ENCODE measurements at regions not wholly inside any gene's neighbourhood (a gene's known extent, or its start where the extent isn't known, plus 50 kb on each side); places are given as distances from the start of the nearest gene placed in this dataset.

GRCh38 chr1:238293075-238293474 lies 402.4 kb upstream of the ZP4 start:
- TF ChIP-seq CTCF (IDR thresholded peaks at IDR 0.05; ENCODE audit: insufficient read depth, low read depth, low read length) = no peak
- H3K4me3 ChIP-seq (ENCODE audit: low read depth, low read length) = no peak overlapping the region
- no peak for DNase-seq (ENCODE audit: low read depth)

- no peak for TF ChIP-seq CTCF (IDR thresholded peaks at IDR 0.05; ENCODE audit: insufficient read depth, low read depth, low read length)
- no peak for DNase-seq (ENCODE audit: low read depth)
- H3K4me3 ChIP-seq (ENCODE audit: low read depth, low read length) = no peak overlapping the region
Measured at GRCh38 chr1:238281418-238281817, 390.7 kb upstream of the ZP4 start.

- DNase-seq (ENCODE audit: low read depth) = no peak
- TF ChIP-seq CTCF (IDR thresholded peaks at IDR 0.05; ENCODE audit: insufficient read depth, low read depth, low read length) = no peak
- no peak overlapping the region for H3K4me3 ChIP-seq (ENCODE audit: low read depth, low read length)
Measured at GRCh38 chr1:238279694-238280380, 389.1 kb upstream of the ZP4 start.

DNA sequence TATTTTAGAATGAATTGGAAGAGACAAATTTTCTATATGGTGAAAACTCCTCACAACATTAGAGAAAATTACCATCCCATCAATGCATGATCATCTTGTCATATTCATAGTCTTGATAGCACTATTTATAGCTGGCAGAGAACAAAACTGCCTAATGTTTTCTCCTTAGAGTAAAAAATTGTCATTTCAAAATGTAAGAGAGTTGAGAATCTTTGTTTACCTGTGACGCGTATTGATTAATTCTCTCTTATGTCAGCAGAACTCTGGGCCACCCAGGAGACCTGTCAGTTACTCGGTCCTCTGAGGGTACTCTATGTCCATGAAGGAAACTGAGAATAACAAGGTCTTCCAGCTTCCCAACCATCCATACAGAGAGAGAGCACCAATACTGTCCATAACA lies 381.4 kb upstream of the ZP4 start:
- no peak for TF ChIP-seq CTCF (IDR thresholded peaks at IDR 0.05; ENCODE audit: insufficient read depth, low read depth, low read length)
- no peak overlapping the region for H3K4me3 ChIP-seq (ENCODE audit: low read depth, low read length)

GRCh38 chr1:238265866-238266265 lies 375.1 kb upstream of the ZP4 start:
- no peak for TF ChIP-seq CTCF (IDR thresholded peaks at IDR 0.05; ENCODE audit: insufficient read depth, low read depth, low read length)
- no peak overlapping the region for H3K4me3 ChIP-seq (ENCODE audit: low read depth, low read length)
- no peak for DNase-seq (ENCODE audit: low read depth)

More for the DNA sequence above, 381.4 kb upstream of the ZP4 start:
- DNase-seq (ENCODE audit: low read depth) = no peak

DNA sequence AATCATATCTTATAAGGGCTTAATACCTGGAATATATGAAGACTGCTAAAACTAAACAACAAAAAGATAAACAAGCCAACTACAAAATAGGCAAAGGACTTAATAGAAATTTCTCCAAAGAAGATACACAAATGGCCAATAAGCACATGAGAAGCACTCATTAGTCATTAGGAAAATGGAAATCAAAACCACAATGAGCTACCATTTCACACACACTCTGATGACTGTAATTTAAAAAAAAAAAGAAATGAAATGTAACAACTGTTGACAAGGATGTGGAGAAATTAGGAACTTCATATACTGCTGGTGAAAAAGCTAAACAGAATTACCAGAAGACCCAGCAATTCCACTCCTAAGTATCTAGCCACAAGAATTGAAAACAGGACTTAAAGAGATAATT lies 374.2 kb upstream of the ZP4 start:
- no peak for TF ChIP-seq CTCF (IDR thresholded peaks at IDR 0.05; ENCODE audit: insufficient read depth, low read depth, low read length)
- DNase-seq (ENCODE audit: low read depth) = no peak
- H3K4me3 ChIP-seq (ENCODE audit: low read depth, low read length) = no peak overlapping the region

GRCh38 chr1:238258510-238258909 lies 367.8 kb upstream of the ZP4 start:
- H3K4me3 ChIP-seq (ENCODE audit: low read depth, low read length) = no peak overlapping the region
- DNase-seq (ENCODE audit: low read depth) = no peak
- no peak for TF ChIP-seq CTCF (IDR thresholded peaks at IDR 0.05; ENCODE audit: insufficient read depth, low read depth, low read length)
